NCI-H510A treated with DMSO at 0.1 percent for 48 hours (cell line): ENCODE measurements at regions not wholly inside any gene's neighbourhood (a gene's known extent, or its start where the extent isn't known, plus 50 kb on each side); places are given as distances from the start of the nearest gene placed in this dataset.
"Not testable (repeated sequence)": the region's sequence is repeated elsewhere in the genome, so short reads cannot be mapped to it uniquely, and the experiment has no call there.

Source experiments
- DNase-seq: peaks from one replicate; lab custom pipeline; 2025; lab: John Stamatoyannopoulos, UW

- not testable (repeated sequence) for DNase-seq
These were observed 84.6 kb upstream of the ADRB2 start for GRCh38 chr5:148741766-148742165.

GRCh38 chr5:148744380-148744779 is 82.0 kb upstream of the ADRB2 start:
- DNase-seq, result not testable (repeated sequence)

- DNase-seq, result no peak
These were observed 79.4 kb upstream of the ADRB2 start for GRCh38 chr5:148746826-148747535.

- no peak for DNase-seq
These were observed 78.9 kb upstream of the ADRB2 start for GRCh38 chr5:148747536-148747906.

- no peak for DNase-seq
These were observed 77.6 kb upstream of the ADRB2 start for GRCh38 chr5:148748702-148749392.

GRCh38 chr5:148750614-148751013 is 75.8 kb upstream of the ADRB2 start:
- DNase-seq, result no peak

GRCh38 chr5:148751025-148751424 is 75.4 kb upstream of the ADRB2 start:
- DNase-seq, result no peak

GRCh38 chr5:148752375-148752774 is 74.0 kb upstream of the ADRB2 start:
- DNase-seq, result not testable (repeated sequence)

- DNase-seq, result no peak
These were observed 67.3 kb upstream of the ADRB2 start for GRCh38 chr5:148759101-148759500.

- DNase-seq, result no peak
These were observed 65.3 kb upstream of the ADRB2 start for GRCh38 chr5:148760945-148761638.

- no peak for DNase-seq
These were observed 62.4 kb upstream of the ADRB2 start for GRCh38 chr5:148763996-148764395.

GRCh38 chr5:148765061-148765460 is 61.4 kb upstream of the ADRB2 start:
- no peak for DNase-seq

- DNase-seq, result no peak
These were observed 57.5 kb upstream of the ADRB2 start for GRCh38 chr5:148768806-148769415.

- DNase-seq, result no peak
These were observed 56.5 kb upstream of the ADRB2 start for GRCh38 chr5:148769941-148770340.

- DNase-seq, result no peak
These were observed 52.1 kb upstream of the ADRB2 start for GRCh38 chr5:148774313-148774712.

- no peak for DNase-seq
These were observed 50.1 kb upstream of the ADRB2 start for GRCh38 chr5:148776261-148776660.
